Fibroblast of lung (primary cell): ENCODE measurements at regions not wholly inside any gene's neighbourhood (a gene's known extent, or its start where the extent isn't known, plus 50 kb on each side); places are given as distances from the start of the nearest gene placed in this dataset.

Experiments
- DNase-seq, 2 donors: peaks; one replicate each; pipeline versions ENCODE4 v3.0.0 to v3.0.0-alpha.2; 2010; ENCODE audit warnings: low read depth in 2 of 2
- H2AFZ ChIP-seq: 2 replicates; pipeline ENCODE4 v1.5.1; 2012; ENCODE audit warnings: low read length, control low read depth, inconsistent platforms
- H3K27ac ChIP-seq: 2 replicates; pipeline ENCODE4 v1.5.1; 2011; ENCODE audit warnings: low read length, control low read depth; ENCODE audit not compliant: insufficient read depth
- H3K27me3 ChIP-seq: 2 replicates; pipeline ENCODE4 v1.5.1; 2011; ENCODE audit warnings: mild to moderate bottlenecking, low read length; ENCODE audit not compliant: control insufficient read depth, insufficient read depth
- H3K36me3 ChIP-seq: 2 replicates; pipeline ENCODE4 v1.5.1; 2011; ENCODE audit warnings: low read length; ENCODE audit not compliant: control insufficient read depth, insufficient read depth
- H3K4me1 ChIP-seq: 2 replicates; pipeline ENCODE4 v1.5.1; 2011; ENCODE audit warnings: low read length; ENCODE audit not compliant: control insufficient read depth, insufficient read depth; ENCODE audit errors: extremely low read depth
- H3K4me2 ChIP-seq: 2 replicates; pipeline ENCODE4 v1.5.1; 2011; ENCODE audit warnings: low read length, control low read depth; ENCODE audit not compliant: insufficient read depth; ENCODE audit errors: extremely low read depth
- H3K4me3 ChIP-seq, 4 experiments: fragments of 200-600 bp in 1 of 4; sonication (generic) in 1 of 4; replicated peaks in 1 of 4; 2 replicates each; pipeline ENCODE4 v1.5.1; 2011 to 2016; ENCODE audit warnings: low read length in 4 of 4, low read depth in 3 of 4, mild to moderate bottlenecking in 3 of 4, control low read depth in 2 of 4, inconsistent platforms in 1 of 4, mixed read lengths in 1 of 4; ENCODE audit not compliant: insufficient read depth in 1 of 4; ENCODE audit errors: control extremely low read depth in 1 of 4
- H3K79me2 ChIP-seq: 2 replicates; pipeline ENCODE4 v1.5.1; 2012; ENCODE audit warnings: mild to moderate bottlenecking, low read length, inconsistent platforms; ENCODE audit not compliant: control insufficient read depth, insufficient read depth
- H3K9ac ChIP-seq: 2 replicates; pipeline ENCODE4 v1.5.1; 2011; ENCODE audit warnings: mild to moderate bottlenecking, low read length, control low read depth; ENCODE audit not compliant: insufficient read depth
- H3K9me3 ChIP-seq: 2 replicates; pipeline ENCODE4 v1.5.1; 2012; ENCODE audit warnings: low read depth, low read length; ENCODE audit not compliant: control insufficient read depth, insufficient read depth
- H4K20me1 ChIP-seq: 2 replicates; pipeline ENCODE4 v1.5.1; 2011; ENCODE audit warnings: low read length; ENCODE audit not compliant: control insufficient read depth, insufficient read depth; ENCODE audit errors: extremely low read depth
- EZH2 ChIP-seq: IDR thresholded peaks from 2 replicates; pipeline ENCODE4 v1.5.1; 2012; ENCODE audit warnings: low read length, control low read depth, mild to moderate bottlenecking; ENCODE audit errors: missing control alignments
- TF ChIP-seq, protein P1 (sequence below), 2 donors: IDR thresholded peaks in 1 of 2; conservative IDR thresholded peaks in 1 of 2; 1 replicate in 1 of 2; 2 replicates in 1 of 2; pipeline ENCODE4 v1.5.1; 2011 to 2012; ENCODE audit warnings: low read length in 2 of 2, control low read depth in 1 of 2, inconsistent platforms in 1 of 2, low read depth in 1 of 2, mild to moderate bottlenecking in 1 of 2

DNA sequence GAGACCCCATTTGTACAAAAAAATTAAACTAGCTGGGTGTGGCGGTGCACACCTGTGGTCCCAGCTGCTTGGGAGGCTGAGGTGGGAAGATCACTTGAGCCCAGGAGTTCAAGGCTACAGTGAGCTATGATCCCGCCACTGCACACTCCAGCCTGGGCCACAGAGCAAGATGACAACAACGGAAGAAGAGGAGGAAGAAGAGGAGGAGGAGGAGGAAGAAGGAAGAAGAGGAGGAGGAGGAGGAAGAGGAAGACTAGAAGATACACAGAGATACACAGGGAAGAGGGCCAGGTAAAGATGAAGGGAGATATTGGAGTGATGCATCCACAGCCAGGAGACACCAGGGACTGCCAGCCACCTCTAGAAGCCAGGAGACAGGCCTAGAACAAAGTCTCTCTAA, 75.7 kb upstream of the PTER start:
- H3K9me3 ChIP-seq = no peaks in the 10 kb centered on the region
- no peak overlapping the region for H3K27ac ChIP-seq
- no peaks in the 10 kb centered on the region for H3K4me1 ChIP-seq
- no peak overlapping the region for H3K9ac ChIP-seq
- no peak overlapping the region for H2AFZ ChIP-seq
- no peaks in the 10 kb centered on the region for H3K79me2 ChIP-seq
- DNase-seq = no peak
- no peaks in the 10 kb centered on the region for H3K36me3 ChIP-seq
- H3K4me3 ChIP-seq = no peak overlapping the region
- no peak for TF ChIP-seq EZH2
- TF ChIP-seq, protein P1, sequence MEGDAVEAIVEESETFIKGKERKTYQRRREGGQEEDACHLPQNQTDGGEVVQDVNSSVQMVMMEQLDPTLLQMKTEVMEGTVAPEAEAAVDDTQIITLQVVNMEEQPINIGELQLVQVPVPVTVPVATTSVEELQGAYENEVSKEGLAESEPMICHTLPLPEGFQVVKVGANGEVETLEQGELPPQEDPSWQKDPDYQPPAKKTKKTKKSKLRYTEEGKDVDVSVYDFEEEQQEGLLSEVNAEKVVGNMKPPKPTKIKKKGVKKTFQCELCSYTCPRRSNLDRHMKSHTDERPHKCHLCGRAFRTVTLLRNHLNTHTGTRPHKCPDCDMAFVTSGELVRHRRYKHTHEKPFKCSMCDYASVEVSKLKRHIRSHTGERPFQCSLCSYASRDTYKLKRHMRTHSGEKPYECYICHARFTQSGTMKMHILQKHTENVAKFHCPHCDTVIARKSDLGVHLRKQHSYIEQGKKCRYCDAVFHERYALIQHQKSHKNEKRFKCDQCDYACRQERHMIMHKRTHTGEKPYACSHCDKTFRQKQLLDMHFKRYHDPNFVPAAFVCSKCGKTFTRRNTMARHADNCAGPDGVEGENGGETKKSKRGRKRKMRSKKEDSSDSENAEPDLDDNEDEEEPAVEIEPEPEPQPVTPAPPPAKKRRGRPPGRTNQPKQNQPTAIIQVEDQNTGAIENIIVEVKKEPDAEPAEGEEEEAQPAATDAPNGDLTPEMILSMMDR (conservative IDR thresholded peaks at IDR 0.05 in 1 of 2, IDR thresholded peaks at IDR 0.05 in 1 of 2; ENCODE audit: low read depth in 1 of 2, low read length in 2 of 2) = no peak
- no peaks in the 10 kb centered on the region for H3K27me3 ChIP-seq
- H3K4me2 ChIP-seq = no peak overlapping the region
- no peaks in the 10 kb centered on the region for H4K20me1 ChIP-seq

DNA sequence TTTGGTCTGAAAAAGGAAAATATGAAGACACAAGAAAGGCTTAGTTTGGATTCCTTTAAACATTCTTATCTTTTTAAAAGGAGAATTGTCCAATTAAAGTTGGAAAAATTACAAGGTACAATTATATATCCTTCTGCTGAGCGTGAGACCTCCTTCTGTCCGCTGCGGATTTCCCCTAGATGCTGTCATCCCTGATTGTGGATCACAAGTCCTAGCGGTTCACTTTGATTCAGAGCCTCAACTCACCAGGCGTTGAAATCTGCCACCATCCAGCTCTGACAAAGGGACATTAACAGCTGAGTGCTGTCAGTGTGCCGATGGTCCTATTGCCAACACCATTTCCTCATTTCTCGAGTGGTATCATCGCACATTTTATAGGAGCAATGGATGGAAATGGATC, 73.1 kb upstream of the PTER start:
- H3K27ac ChIP-seq = no peak overlapping the region
- no peaks in the 10 kb centered on the region for H3K36me3 ChIP-seq
- no peak overlapping the region for H2AFZ ChIP-seq
- no peak overlapping the region for H3K9ac ChIP-seq
- no peak overlapping the region for H3K4me2 ChIP-seq
- no peaks in the 10 kb centered on the region for H3K9me3 ChIP-seq
- DNase-seq = no peak
- H4K20me1 ChIP-seq = no peaks in the 10 kb centered on the region
- H3K4me1 ChIP-seq = no peaks in the 10 kb centered on the region
- no peak overlapping the region for H3K4me3 ChIP-seq
- H3K27me3 ChIP-seq = no peaks in the 10 kb centered on the region
- TF ChIP-seq, protein P1 (conservative IDR thresholded peaks at IDR 0.05 in 1 of 2, IDR thresholded peaks at IDR 0.05 in 1 of 2; ENCODE audit: low read depth in 1 of 2, low read length in 2 of 2) = no peak
- no peak for TF ChIP-seq EZH2
- no peaks in the 10 kb centered on the region for H3K79me2 ChIP-seq

DNA sequence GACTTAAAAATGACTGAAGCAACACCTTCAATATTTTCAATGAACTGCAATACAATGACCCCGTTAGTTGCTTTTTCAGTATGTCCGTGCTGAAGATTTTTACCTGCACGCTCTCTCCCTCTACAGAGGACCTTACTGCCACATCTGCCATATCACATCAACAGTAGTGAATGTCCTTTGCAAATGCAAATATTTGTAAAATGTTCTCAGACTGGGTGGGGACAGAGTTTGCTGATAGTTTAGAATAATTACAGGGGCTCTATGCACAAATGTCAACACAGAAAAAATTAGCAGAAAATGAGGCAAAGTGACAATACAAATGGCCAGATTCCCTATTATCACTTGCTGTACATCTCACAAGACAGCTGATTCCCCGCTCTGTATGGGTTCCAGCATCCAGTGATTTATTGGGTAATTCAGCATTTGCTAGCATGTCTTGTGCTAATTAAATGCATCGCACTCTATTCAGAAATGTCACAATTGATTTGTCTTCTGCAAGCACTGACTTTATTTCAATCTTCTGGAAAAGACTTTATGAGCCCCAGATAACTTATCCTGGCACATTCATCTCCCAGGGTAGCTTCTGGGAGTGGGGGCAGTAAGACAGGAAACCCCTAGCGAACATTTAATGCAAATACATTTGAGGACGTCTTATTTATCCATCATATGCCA, 69.1 kb upstream of the PTER start:
- no peaks in the 10 kb centered on the region for H3K36me3 ChIP-seq
- no peak overlapping the region for H3K27ac ChIP-seq
- TF ChIP-seq, protein P1 (conservative IDR thresholded peaks at IDR 0.05 in 1 of 2, IDR thresholded peaks at IDR 0.05 in 1 of 2; ENCODE audit: low read depth in 1 of 2, low read length in 2 of 2) = no peak
- no peak for TF ChIP-seq EZH2
- no peak overlapping the region for H3K4me2 ChIP-seq
- H3K79me2 ChIP-seq = no peaks in the 10 kb centered on the region
- DNase-seq = no peak
- no peaks in the 10 kb centered on the region for H3K9me3 ChIP-seq
- no peak overlapping the region for H3K4me3 ChIP-seq
- no peak overlapping the region for H3K9ac ChIP-seq
- no peaks in the 10 kb centered on the region for H3K27me3 ChIP-seq
- H2AFZ ChIP-seq = no peak overlapping the region
- no peaks in the 10 kb centered on the region for H4K20me1 ChIP-seq
- no peaks in the 10 kb centered on the region for H3K4me1 ChIP-seq
